Panc1 (cell line): ENCODE measurements at regions not wholly inside any gene's neighbourhood (a gene's known extent, or its start where the extent isn't known, plus 50 kb on each side); places are given as distances from the start of the nearest gene placed in this dataset.

Experiments used
- ATAC-seq: fragments of 200-7000 bp; cut with Tn5 transposase; 2 replicates; pipeline ENCODE4 v1.9.1; 2020; ENCODE audit warnings: mild to moderate bottlenecking, moderate library complexity
- BruUV-seq: library from RNA; stranded (reverse); fragments of 400-500 nt; replicated peaks from 2 replicates; lab custom pipeline; 2021; lab: Mats Ljungman, UMichigan
- CTCF ChIA-PET: fragments of 300-600 bp; sonication (Branson Sonifier 250); formaldehyde crosslinking; loops from one replicate; lab custom pipeline; 2022; ENCODE audit warnings: antibody characterized with exemption; lab: Charles Lee
- POLR2A ChIA-PET: fragments of 300-600 bp; sonication (Branson Sonifier 250); formaldehyde crosslinking; loops from one replicate; lab custom pipeline; 2022; ENCODE audit warnings: antibody characterized with exemption; lab: Charles Lee
- DNase-seq: peaks from one replicate; pipeline ENCODE4 v3.0.0-alpha.2; 2010; ENCODE audit warnings: low read depth, low spot score
- H3K27ac ChIP-seq: 2 replicates; pipeline ENCODE4 v1.5.1; 2011; ENCODE audit warnings: mild to moderate bottlenecking, low read length, inconsistent platforms
- H3K27me3 ChIP-seq: fragments of 200-500 bp; sonication (Bioruptor generic); 2 replicates; pipeline ENCODE4 v1.6.0; 2014; ENCODE audit warnings: low read length, inconsistent platforms; ENCODE audit not compliant: control insufficient read depth, insufficient read depth
- H3K36me3 ChIP-seq: fragments of 200-500 bp; sonication (Bioruptor generic); 2 replicates; pipeline ENCODE4 v1.5.1; 2014; ENCODE audit warnings: inconsistent platforms, mild to moderate bottlenecking, low read length, moderate library complexity; ENCODE audit not compliant: control insufficient read depth, insufficient read depth
- H3K4me1 ChIP-seq: 2 replicates; pipeline ENCODE4 v1.5.1; 2011; ENCODE audit warnings: inconsistent platforms, mild to moderate bottlenecking, low read length, moderate library complexity; ENCODE audit not compliant: control insufficient read depth, insufficient read depth
- H3K4me3 ChIP-seq, 2 experiments: 2 replicates each; pipeline ENCODE4 v1.5.1; 2011 to 2012; ENCODE audit warnings: low read depth in 2 of 2, low read length in 2 of 2, mild to moderate bottlenecking in 2 of 2, inconsistent platforms in 1 of 2, moderate library complexity in 1 of 2
- H3K9me3 ChIP-seq: fragments of 200-500 bp; sonication (Bioruptor generic); 2 replicates; pipeline ENCODE4 v1.5.1; 2014; ENCODE audit warnings: low read depth, mild to moderate bottlenecking, inconsistent platforms, low read length, moderate library complexity; ENCODE audit not compliant: control insufficient read depth, insufficient read depth
- CTCF ChIP-seq: fragments of 450-650 bp; IDR thresholded peaks from 2 replicates; pipeline ENCODE4 v1.5.1; 2017; ENCODE audit warnings: mild to moderate bottlenecking
- POLR2AphosphoS5 ChIP-seq: IDR thresholded peaks from 2 replicates; pipeline ENCODE4 v1.6.1; 2012; ENCODE audit warnings: mild to moderate bottlenecking, low read depth, low read length, moderate library complexity
- REST ChIP-seq, 2 experiments: IDR thresholded peaks; 2 replicates each; pipeline ENCODE4 v1.6.1; 2011 to 2012; ENCODE audit warnings: low read depth in 2 of 2, control low read depth in 1 of 2, low read length in 1 of 2, mild to moderate bottlenecking in 1 of 2, moderate library complexity in 1 of 2; ENCODE audit not compliant: insufficient read depth in 1 of 2
- SIN3A ChIP-seq: IDR thresholded peaks from 2 replicates; pipeline ENCODE4 v1.6.1; 2012; ENCODE audit warnings: low read depth, mild to moderate bottlenecking, low read length, moderate library complexity, borderline replicate concordance; ENCODE audit not compliant: insufficient read depth
- TCF7L2 ChIP-seq: IDR thresholded peaks from 2 replicates; pipeline ENCODE4 v1.6.1; 2011; ENCODE audit warnings: mild to moderate bottlenecking, low read depth, low read length, inconsistent platforms
- in situ Hi-C: cut with HindIII; loops from 2 replicates; pipeline ENCODE4 v1.10.0; 2016; ENCODE audit warnings: low sequenced_read_pairs, low pct_unique_long_range_greater_than_20kb
- intact Hi-C: fragments of 100-400 bp; cut with micrococcal nuclease; formaldehyde crosslinking; loops from one replicate; pipeline ENCODE4 v1.10.0; 2022; ENCODE audit not compliant: unreplicated experiment

GRCh38 chr2:199105826-199106225 lies 351.9 kb downstream of the SATB2 start:
- Histone ChIP-seq H3K27me3 (no peaks in the 10 kb centered on the region; the same call in 1 of the 2 replicates), H3K27ac (no peak overlapping the region), H3K4me1 (no peaks in the 10 kb centered on the region), H3K9me3 (no peaks in the 10 kb centered on the region), H3K36me3 (no peaks in the 10 kb centered on the region), H3K4me3 (no peak overlapping the region)
- ChIA-PET CTCF (no interaction called here), POLR2A (no interaction called here)
- in situ Hi-C loops = no loop called here
- ATAC-seq = no peak
- BruUV-seq = no TSS peak
- no peak for DNase-seq
- intact Hi-C loops = no loop called here
- no peak for TF ChIP-seq CTCF
- TF ChIP-seq TCF7L2 = no peak
- TF ChIP-seq SIN3A = no peak
- TF ChIP-seq POLR2AphosphoS5 = no peak
- no peak for TF ChIP-seq REST (IDR thresholded peaks at IDR 0.05; ENCODE audit: insufficient read depth in 1 of 2, low read depth in 2 of 2, low read length in 1 of 2)

GRCh38 chr2:199101487-199101886 lies 356.3 kb downstream of the SATB2 start:
- Histone ChIP-seq H3K27ac (no peak overlapping the region), H3K36me3 (no peaks in the 10 kb centered on the region), H3K27me3 (no peaks in the 10 kb centered on the region; the same call in 1 of the 2 replicates), H3K4me3 (no peak overlapping the region), H3K4me1 (no peaks in the 10 kb centered on the region), H3K9me3 (no peaks in the 10 kb centered on the region)
- no peak for ATAC-seq
- ChIA-PET CTCF (interaction anchor here (0.5 kb wide), 1 partner anchor 385 kb away, joined by 3 read pairs; no protein-coding TSS in a partner anchor), POLR2A (no interaction called here)
- intact Hi-C loops = no loop called here
- TF ChIP-seq POLR2AphosphoS5 = no peak
- no peak for TF ChIP-seq TCF7L2
- no peak for TF ChIP-seq SIN3A
- TF ChIP-seq CTCF = no peak
- no peak for TF ChIP-seq REST (IDR thresholded peaks at IDR 0.05; ENCODE audit: insufficient read depth in 1 of 2, low read depth in 2 of 2, low read length in 1 of 2)
- DNase-seq = no peak
- BruUV-seq = no TSS peak
- in situ Hi-C loops = no loop called here
